ENCODE measurements at regions not wholly inside any gene's neighbourhood (a gene's known extent, or its start where the extent isn't known, plus 50 kb on each side); places are given as distances from the start of the nearest gene placed in this dataset.
"Not testable (repeated sequence)": the region's sequence is repeated elsewhere in the genome, so short reads cannot be mapped to it uniquely, and the experiment has no call there.

GRCh38 chr7:130850956-130851355 lies 116.9 kb upstream of the KLF14 start:
- peak; percentile 43 for DNase-seq

GRCh38 chr7:130852867-130853266 lies 118.9 kb upstream of the KLF14 start:
- no peak for DNase-seq

DNA sequence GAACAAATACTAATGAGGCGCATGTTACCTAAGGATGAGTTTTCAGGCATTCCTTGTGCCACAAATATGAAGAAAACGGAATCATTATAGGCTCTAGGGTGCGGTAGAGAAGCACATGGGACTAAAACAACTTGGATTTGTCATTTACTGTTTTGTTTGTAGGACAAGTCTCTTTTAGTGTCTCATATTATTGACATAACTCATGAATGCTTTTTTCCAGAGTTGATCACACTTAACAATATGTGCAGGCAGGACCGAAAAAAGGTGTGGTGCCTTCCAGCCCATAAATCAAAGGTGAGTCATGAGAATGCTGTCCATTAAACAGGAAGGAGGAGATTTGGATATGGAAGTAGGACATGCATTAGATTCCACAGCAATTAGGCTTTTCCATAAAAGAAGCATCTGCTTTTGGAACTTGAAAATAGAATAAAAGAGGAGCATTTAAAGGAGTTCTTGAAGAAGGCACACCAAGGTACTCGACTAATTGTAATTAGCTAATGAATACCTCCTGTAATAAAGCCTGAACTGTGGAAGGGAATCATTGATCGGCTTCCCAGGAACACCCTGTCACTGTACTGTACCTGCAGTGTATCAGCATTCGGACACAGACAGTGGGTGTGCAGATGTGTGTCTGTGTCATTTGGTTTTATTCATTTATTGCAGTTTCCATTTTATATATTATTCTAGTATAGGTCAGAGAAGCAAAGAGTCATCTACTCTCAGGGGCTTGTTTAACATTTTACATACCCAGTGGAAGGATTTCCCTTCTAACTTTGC lies 119.7 kb upstream of the KLF14 start:
- DNase-seq: peak; percentile 90

DNA sequence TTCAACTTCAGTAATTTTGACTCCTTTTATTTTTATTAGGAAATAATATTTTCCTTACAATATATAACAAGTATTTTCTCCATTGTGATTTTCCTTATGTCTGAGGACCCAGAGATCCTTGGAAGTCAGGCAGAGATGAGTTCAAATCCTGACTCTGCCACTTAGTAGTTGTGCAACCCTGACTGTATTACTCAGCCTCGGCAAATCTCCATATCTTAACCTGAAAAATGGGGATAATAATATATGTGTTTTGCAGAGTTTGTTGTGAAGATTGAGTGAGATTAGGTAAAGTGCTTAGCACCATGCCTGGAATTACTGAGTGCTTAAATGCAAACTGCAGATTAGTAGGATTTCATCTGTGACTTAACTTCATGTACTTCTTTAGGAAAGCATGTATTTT lies 120.5 kb upstream of the KLF14 start:
- DNase-seq: no peak

DNA sequence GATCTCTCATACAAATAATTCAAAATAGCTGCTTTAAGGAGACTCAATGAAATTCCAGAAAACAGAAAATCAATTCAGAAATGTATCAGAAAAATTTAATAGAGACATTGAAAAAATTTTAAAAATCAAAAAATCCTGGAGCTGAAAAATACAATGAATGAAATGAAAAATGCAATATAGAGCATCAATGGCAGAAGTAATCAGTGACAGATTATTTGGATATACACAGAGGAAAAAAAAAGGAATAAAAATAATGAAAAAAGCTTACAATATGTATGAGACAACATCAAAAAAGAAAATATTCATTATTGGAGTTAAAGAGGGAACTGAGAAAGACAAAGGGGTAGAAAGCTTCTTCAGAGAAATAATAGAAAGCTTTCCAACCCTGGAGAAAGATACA lies 122.9 kb upstream of the KLF14 start:
- no peak for DNase-seq

- DNase-seq: not testable (repeated sequence)
These were observed 126.8 kb upstream of the KLF14 start for GRCh38 chr7:130860832-130861231.

DNA sequence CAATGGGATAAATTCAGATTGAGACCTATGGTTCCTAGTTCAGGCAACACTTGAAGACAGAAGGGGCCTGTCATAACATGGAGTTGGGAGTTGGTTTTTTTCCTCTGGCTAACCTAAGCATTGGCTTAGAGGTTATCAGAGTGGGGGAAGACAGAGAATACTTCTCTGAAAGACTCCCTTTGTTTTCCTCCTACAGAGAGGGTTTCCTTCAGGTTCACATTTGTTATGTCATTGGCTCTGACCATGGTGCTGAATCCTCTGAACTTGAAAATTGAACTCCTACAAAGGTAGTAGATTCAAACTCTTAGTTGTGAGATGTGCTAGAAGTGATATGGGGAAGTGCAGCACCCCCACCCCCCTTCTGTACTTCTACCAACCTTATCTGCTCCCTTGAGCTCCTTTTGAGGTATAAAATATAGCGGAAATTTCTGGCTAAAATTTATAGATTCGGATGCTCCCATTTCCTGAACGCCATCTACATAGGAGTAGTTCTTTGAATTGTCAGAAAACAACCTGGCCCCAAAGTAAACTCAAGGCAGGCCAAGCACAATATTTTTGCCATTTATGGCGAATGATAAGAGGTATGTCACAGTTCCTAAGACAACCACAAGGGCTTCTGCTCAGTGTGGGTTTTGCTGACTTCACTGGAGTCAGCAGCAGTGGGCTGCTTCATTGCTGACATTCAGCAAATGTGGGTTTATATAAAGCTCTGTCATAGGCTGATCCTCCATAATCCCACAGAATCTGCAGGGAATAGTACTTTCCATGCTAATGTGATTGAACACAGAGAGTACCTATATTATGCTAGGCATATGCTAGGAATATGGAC lies 131.6 kb upstream of the KLF14 start:
- DNase-seq: no peak

DNA sequence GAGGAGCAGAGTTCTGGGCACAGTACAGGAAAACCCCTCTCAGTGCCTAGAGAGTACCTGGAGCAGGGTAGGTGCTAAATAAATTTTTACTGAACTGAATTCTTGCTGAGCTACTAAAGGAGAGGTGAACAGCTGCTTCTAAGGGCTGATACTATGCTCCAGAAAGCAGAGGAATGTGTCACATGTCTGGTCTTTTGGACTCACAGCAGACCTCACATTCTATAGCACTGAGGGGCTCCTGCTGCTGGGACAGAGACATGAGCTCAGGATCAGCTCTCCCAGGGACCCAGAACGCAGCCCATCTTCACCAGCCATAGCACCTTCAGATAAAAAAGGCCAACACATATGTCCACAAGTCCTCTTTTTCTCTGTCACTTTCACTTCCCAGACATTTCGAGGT lies 133.0 kb upstream of the KLF14 start:
- no peak for DNase-seq

DNA sequence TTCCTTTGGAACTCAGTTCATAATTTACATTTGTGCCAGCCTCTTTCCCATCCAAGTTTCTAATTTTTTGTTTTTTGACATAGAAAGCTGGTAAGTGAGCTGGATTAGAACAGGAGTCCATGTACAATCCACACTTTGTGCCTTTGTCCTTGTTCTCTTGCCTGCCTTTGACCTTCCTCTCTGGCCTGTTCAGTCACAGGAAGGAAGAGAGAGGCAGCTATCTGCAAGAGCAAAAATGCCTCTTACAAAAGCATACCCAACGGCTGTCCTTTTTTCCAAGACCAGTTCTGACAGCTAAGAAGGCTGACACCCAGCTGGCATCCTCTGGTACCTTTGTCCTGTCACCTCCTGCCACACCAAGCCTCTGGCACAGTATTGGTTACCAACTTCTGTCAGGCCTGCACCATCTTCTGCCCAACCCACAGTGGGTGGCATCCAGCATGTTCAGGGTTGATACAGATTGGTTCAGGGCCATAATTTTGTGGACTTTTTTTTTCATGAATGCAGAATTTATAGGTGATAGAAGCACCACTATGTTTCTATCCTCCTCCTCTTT lies 133.7 kb upstream of the KLF14 start:
- no peak for DNase-seq

DNA sequence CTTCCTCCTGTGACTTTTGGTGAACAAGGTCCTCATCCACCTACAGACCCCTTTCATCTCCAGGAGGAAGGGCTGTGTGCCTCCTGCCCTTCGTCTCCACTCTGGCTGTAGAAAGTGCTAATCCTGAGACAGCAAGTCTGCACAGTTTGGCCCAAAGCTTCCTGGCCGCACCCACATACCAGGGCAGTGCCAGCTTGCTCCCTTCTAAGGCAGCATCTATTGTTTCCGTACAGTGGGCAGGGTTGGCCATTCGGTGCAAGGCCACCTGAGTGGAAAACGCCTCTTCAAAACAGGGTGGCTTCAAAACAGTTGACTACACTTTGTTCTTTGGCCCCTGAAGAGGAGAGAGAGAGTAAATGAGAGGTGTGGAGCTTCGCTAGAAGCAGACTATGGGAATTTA lies 134.1 kb upstream of the KLF14 start:
- DNase-seq: no peak

GRCh38 chr7:130869918-130870317 lies 135.9 kb upstream of the KLF14 start:
- no peak for DNase-seq

GRCh38 chr7:130872341-130872740 lies 138.3 kb upstream of the KLF14 start:
- no peak for DNase-seq

DNA sequence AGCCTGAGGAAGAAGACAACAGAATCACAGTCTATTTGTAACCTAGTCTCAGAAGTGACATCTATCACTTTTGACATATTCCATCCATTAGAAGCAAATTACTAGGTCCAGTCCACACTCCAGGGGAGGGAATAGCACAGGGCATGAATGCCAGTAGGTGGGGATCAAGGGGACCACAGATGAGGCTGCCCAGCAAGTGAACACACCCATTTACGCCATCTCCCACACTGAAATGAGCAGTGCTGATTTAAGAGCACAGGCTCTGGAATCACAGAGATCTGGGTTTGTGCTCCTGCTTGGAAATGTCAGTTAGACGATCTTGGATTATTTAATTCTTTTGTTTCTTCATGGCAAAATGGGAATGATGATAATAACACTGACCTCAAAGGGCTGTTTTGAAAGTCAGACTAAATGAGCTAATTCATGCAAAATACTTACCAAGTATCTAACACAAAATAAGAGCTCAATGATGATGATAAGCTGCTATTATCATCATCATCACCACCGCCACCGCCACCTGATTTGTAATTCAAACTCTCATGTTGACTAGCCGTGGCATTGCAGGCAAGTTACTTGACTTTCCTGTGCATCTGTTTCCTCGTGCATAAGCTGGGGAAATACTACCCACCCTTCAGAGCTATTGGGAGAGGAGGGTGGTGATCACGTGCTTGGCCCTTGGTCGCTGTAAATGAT lies 138.9 kb upstream of the KLF14 start:
- DNase-seq: no peak

DNA sequence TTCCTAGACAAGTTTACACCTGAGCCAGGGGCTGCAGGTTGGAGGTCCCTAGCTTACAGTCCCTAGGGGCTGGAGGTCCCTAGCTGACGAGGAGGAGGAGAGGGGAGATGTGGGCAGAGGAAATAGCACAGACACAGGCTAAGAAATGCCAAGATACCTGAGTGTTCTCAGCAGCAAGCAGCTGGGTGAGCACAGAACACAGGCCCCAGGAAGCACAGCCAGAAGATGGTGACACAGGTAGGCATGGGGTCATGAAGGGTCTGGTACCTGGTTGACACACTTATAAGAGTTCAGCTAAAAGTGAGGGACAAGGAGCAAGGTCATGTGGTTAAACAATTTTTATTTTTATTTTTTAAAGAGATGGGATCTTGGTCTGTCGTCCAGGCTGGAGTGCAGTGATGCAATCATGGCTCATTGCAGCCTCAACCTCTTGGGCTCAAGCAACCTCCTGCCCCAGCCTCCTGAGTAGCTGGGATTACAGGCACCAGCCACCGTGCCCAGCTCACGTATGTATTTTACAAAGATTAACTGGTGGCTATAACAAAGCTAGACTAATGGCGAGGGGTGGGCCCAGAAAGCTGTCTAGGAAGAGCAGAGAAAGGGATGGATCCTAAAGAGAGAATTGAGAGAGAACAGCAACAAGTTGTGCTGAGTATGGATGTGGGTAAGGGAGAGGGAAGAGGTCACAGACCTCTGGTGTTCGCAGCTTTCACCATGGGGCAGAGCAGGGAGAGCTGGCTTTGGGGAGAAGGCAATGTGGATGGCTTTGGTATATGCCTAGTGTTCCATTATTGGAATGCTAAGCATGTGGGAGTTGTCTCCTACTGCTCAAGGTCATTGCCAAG lies 140.3 kb upstream of the KLF14 start:
- DNase-seq: no peak

DNA sequence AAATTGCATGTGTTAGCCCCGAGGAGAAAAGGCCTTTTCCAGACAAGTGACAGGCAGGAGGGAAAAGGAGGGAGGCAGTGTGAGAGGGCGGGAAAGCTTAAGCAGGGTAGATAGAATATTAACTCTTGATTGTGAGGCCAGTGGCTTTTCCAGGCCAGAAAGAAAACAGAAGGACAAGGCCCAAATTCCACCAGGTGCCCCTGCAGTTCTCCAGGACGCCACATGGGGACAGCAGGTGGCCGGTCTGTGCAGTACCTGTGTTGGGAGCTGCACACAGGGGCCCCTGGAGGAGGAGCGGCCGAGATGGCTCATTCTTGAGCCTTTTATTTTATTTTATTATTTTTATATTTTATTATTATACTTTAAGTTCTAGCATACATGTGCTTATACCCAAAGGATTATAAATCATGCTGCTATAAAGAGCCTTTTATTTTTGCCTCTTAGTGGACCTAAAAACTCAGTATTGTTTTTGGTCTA lies 141.3 kb upstream of the KLF14 start:
- no peak for DNase-seq

GRCh38 chr7:130875901-130876300 lies 141.9 kb upstream of the KLF14 start:
- DNase-seq: no peak

GRCh38 chr7:130877236-130877990 lies 143.4 kb upstream of the KLF14 start:
- no peak for DNase-seq

DNA sequence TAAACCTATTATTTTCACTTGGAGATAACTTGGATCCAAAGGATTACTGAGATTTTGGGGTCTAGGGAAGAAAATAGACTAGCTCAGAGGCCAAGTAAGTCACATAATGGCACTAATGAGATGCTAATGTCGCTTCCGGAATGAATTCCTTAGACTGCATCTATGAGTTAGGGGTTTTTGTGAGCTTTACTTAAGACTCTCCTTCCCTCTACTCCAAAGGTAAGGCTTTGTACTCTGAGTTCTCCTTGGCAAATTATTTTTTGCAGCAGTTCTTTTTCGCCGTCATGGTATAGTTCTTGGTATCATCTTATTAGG lies 143.9 kb upstream of the KLF14 start:
- no peak for DNase-seq

- DNase-seq: no peak
These were observed 144.8 kb upstream of the KLF14 start for GRCh38 chr7:130878785-130879184.

- DNase-seq: no peak
These were observed 145.2 kb upstream of the KLF14 start for GRCh38 chr7:130879191-130879590.

- DNase-seq: no peak
These were observed 146.7 kb upstream of the KLF14 start for GRCh38 chr7:130880668-130881067.
